Hindlimb muscle (tissue), 1 donor: ENCODE measurements at regions not wholly inside any gene's neighbourhood (a gene's known extent, or its start where the extent isn't known, plus 50 kb on each side); places are given as distances from the start of the nearest gene placed in this dataset.

Experiments used
- DNase-seq: peaks from one replicate; pipeline ENCODE4 v3.0.0-alpha.2; 2013

GRCh38 chr6:110033101-110033500, 55.0 kb downstream of the GPR6 start:
- no peak for DNase-seq

- no peak for DNase-seq
Observed at GRCh38 chr6:110033749-110034666, 55.9 kb downstream of the GPR6 start.

GRCh38 chr6:110034667-110035036, 56.5 kb downstream of the GPR6 start:
- no peak for DNase-seq

GRCh38 chr6:110035321-110035720, 57.2 kb downstream of the GPR6 start:
- no peak for DNase-seq

GRCh38 chr6:110036408-110037302, 58.5 kb downstream of the GPR6 start:
- DNase-seq: no peak

- no peak for DNase-seq
Observed at GRCh38 chr6:110037726-110038295, 59.7 kb downstream of the GPR6 start.

- DNase-seq: peak; percentile 87
Observed at GRCh38 chr6:110039364-110039980, 61.4 kb downstream of the GPR6 start.

- peak; percentile 15 for DNase-seq
Observed at GRCh38 chr6:110039981-110040383, 61.9 kb downstream of the GPR6 start.

GRCh38 chr6:110040716-110041115, 62.6 kb downstream of the GPR6 start:
- DNase-seq: no peak

- no peak for DNase-seq
Observed at GRCh38 chr6:110041126-110041525, 63.0 kb downstream of the GPR6 start.

GRCh38 chr6:110041830-110042229, 63.7 kb downstream of the GPR6 start:
- DNase-seq: no peak

- DNase-seq: no peak
Observed at GRCh38 chr6:110042670-110043296, 64.7 kb downstream of the GPR6 start.

GRCh38 chr6:110043366-110043994, 65.4 kb downstream of the GPR6 start:
- no peak for DNase-seq

GRCh38 chr6:110044096-110044495, 66.0 kb downstream of the GPR6 start:
- no peak for DNase-seq

GRCh38 chr6:110044622-110045021, 66.5 kb downstream of the GPR6 start:
- DNase-seq: no peak

- DNase-seq: no peak
Observed at GRCh38 chr6:110048221-110048875, 70.2 kb downstream of the GPR6 start.

GRCh38 chr6:110049696-110050439, 71.8 kb downstream of the GPR6 start:
- no peak for DNase-seq
